HCT116 (cell line): ENCODE measurements at regions not wholly inside any gene's neighbourhood (a gene's known extent, or its start where the extent isn't known, plus 50 kb on each side); places are given as distances from the start of the nearest gene placed in this dataset.

Source experiments
- CEBPB ChIP-seq: IDR thresholded peaks from 2 replicates; pipeline ENCODE4 v1.6.1; 2012; ENCODE audit warnings: low read depth
- EZH2 ChIP-seq: fragments of 200-600 bp; sonication (generic); IDR thresholded peaks from 2 replicates; pipeline ENCODE4 v1.6.1; 2017; ENCODE audit warnings: antibody characterized with exemption, mixed run types
- EZH2phosphoT487 ChIP-seq: fragments of 200-600 bp; IDR thresholded peaks from 2 replicates; pipeline ENCODE4 v1.6.1; 2018; ENCODE audit warnings: antibody characterized with exemption, borderline replicate concordance
- JUND ChIP-seq: IDR thresholded peaks from 2 replicates; pipeline ENCODE4 v1.6.1; 2012
- POLR2A ChIP-seq: IDR thresholded peaks from 2 replicates; pipeline ENCODE4 v1.7.0; 2011; ENCODE audit warnings: borderline replicate concordance; ENCODE audit not compliant: insufficient read depth, insufficient read length; ENCODE audit errors: extremely low read depth
- POLR2AphosphoS5 ChIP-seq: IDR thresholded peaks from 2 replicates; pipeline ENCODE4 v1.6.1; 2011; ENCODE audit warnings: mild to moderate bottlenecking, low read depth, low read length, moderate library complexity
- RAD21 ChIP-seq: IDR thresholded peaks from 2 replicates; pipeline ENCODE4 v1.6.1; 2012; ENCODE audit warnings: low read depth, mild to moderate bottlenecking
- TCF7L2 ChIP-seq: IDR thresholded peaks from 2 replicates; pipeline ENCODE4 v1.7.0; 2011; ENCODE audit warnings: borderline replicate concordance, inconsistent platforms; ENCODE audit not compliant: insufficient read depth, insufficient read length; ENCODE audit errors: extremely low read depth
- YY1 ChIP-seq: IDR thresholded peaks from 2 replicates; pipeline ENCODE4 v1.6.1; 2011; ENCODE audit warnings: low read length, low read depth, moderate library complexity, mild to moderate bottlenecking; ENCODE audit not compliant: insufficient replicate concordance; ENCODE audit errors: extremely low read depth
- ZFX ChIP-seq: fragments of 450-650 bp; IDR thresholded peaks from 2 replicates; pipeline ENCODE4 v1.6.1; 2017
- TF ChIP-seq, protein P1 (sequence below), 3 experiments: fragments of 200-600 bp in 1 of 3; sonication (generic) in 1 of 3; IDR thresholded peaks in 2 of 3; conservative IDR thresholded peaks in 1 of 3; 2 replicates each; pipeline ENCODE4 v1.5.1; 2012 to 2017; ENCODE audit warnings: low read depth in 2 of 3, low read length in 2 of 3, antibody characterized with exemption in 1 of 3, borderline replicate concordance in 1 of 3, control low read depth in 1 of 3, mild to moderate bottlenecking in 1 of 3, mixed read lengths in 1 of 3, mixed run types in 1 of 3, moderate library complexity in 1 of 3; ENCODE audit not compliant: insufficient read depth in 1 of 3
- TF ChIP-seq, protein P2 (sequence below): IDR thresholded peaks from 2 replicates; pipeline ENCODE4 v1.6.1; 2011; ENCODE audit warnings: mild to moderate bottlenecking, low read length, moderate library complexity; ENCODE audit not compliant: insufficient replicate concordance; ENCODE audit errors: extremely low read depth
- TF ChIP-seq, protein P3 (sequence below): IDR thresholded peaks from 2 replicates; pipeline ENCODE4 v1.6.1; 2012
- TF ChIP-seq, protein P4 (sequence below): IDR thresholded peaks from 2 replicates; pipeline ENCODE4 v1.6.1; 2012; ENCODE audit warnings: low read depth

DNA sequence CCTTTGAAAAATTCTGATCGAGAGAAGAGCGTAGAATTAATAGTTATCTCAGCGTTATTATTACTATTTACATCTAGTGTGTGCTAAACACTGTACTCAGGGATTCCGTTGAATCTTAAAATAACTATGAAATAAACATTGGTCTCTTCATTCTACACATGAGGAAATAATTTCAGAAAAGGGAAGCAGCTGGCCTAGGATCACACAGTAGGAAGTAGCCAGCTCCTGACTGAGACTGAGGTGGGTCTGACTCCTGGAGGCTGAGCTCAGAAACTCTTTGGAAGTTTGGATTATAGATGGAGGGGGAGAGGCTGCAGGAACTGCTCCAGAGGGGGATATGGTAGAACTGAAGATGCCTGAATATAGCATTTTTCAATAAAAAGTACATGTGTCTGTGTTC, 183.9 kb upstream of the WDR11 start:
- TF ChIP-seq, protein P1, sequence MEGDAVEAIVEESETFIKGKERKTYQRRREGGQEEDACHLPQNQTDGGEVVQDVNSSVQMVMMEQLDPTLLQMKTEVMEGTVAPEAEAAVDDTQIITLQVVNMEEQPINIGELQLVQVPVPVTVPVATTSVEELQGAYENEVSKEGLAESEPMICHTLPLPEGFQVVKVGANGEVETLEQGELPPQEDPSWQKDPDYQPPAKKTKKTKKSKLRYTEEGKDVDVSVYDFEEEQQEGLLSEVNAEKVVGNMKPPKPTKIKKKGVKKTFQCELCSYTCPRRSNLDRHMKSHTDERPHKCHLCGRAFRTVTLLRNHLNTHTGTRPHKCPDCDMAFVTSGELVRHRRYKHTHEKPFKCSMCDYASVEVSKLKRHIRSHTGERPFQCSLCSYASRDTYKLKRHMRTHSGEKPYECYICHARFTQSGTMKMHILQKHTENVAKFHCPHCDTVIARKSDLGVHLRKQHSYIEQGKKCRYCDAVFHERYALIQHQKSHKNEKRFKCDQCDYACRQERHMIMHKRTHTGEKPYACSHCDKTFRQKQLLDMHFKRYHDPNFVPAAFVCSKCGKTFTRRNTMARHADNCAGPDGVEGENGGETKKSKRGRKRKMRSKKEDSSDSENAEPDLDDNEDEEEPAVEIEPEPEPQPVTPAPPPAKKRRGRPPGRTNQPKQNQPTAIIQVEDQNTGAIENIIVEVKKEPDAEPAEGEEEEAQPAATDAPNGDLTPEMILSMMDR (IDR thresholded peaks at IDR 0.05 in 2 of 3, conservative IDR thresholded peaks at IDR 0.05 in 1 of 3; ENCODE audit: borderline replicate concordance in 1 of 3, insufficient read depth in 1 of 3, low read depth in 2 of 3, low read length in 2 of 3) = no peak
- TF ChIP-seq TCF7L2 (no peak), RAD21 (no peak), YY1 (no peak), EZH2 (no peak), POLR2A (no peak), POLR2AphosphoS5 (no peak), JUND (no peak), ZFX (no peak), CEBPB (no peak), EZH2phosphoT487 (no peak)
- TF ChIP-seq, protein P2, sequence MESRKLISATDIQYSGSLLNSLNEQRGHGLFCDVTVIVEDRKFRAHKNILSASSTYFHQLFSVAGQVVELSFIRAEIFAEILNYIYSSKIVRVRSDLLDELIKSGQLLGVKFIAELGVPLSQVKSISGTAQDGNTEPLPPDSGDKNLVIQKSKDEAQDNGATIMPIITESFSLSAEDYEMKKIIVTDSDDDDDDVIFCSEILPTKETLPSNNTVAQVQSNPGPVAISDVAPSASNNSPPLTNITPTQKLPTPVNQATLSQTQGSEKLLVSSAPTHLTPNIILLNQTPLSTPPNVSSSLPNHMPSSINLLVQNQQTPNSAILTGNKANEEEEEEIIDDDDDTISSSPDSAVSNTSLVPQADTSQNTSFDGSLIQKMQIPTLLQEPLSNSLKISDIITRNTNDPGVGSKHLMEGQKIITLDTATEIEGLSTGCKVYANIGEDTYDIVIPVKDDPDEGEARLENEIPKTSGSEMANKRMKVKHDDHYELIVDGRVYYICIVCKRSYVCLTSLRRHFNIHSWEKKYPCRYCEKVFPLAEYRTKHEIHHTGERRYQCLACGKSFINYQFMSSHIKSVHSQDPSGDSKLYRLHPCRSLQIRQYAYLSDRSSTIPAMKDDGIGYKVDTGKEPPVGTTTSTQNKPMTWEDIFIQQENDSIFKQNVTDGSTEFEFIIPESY = no peak
- TF ChIP-seq, protein P3, sequence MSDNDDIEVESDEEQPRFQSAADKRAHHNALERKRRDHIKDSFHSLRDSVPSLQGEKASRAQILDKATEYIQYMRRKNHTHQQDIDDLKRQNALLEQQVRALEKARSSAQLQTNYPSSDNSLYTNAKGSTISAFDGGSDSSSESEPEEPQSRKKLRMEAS = no peak
- TF ChIP-seq, protein P4, sequence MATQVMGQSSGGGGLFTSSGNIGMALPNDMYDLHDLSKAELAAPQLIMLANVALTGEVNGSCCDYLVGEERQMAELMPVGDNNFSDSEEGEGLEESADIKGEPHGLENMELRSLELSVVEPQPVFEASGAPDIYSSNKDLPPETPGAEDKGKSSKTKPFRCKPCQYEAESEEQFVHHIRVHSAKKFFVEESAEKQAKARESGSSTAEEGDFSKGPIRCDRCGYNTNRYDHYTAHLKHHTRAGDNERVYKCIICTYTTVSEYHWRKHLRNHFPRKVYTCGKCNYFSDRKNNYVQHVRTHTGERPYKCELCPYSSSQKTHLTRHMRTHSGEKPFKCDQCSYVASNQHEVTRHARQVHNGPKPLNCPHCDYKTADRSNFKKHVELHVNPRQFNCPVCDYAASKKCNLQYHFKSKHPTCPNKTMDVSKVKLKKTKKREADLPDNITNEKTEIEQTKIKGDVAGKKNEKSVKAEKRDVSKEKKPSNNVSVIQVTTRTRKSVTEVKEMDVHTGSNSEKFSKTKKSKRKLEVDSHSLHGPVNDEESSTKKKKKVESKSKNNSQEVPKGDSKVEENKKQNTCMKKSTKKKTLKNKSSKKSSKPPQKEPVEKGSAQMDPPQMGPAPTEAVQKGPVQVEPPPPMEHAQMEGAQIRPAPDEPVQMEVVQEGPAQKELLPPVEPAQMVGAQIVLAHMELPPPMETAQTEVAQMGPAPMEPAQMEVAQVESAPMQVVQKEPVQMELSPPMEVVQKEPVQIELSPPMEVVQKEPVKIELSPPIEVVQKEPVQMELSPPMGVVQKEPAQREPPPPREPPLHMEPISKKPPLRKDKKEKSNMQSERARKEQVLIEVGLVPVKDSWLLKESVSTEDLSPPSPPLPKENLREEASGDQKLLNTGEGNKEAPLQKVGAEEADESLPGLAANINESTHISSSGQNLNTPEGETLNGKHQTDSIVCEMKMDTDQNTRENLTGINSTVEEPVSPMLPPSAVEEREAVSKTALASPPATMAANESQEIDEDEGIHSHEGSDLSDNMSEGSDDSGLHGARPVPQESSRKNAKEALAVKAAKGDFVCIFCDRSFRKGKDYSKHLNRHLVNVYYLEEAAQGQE = no peak
